A549 (cell line): ENCODE measurements at regions not wholly inside any gene's neighbourhood (a gene's known extent, or its start where the extent isn't known, plus 50 kb on each side); places are given as distances from the start of the nearest gene placed in this dataset.

ENCODE experiments used
- BHLHE40 ChIP-seq: IDR thresholded peaks from 2 replicates; pipeline ENCODE4 v1.6.1; 2012; ENCODE audit warnings: low read depth, low read length, inconsistent platforms
- EHF ChIP-seq: fragments of 250-450 bp; sonication (Bioruptor Pico); IDR thresholded peaks from 2 replicates; pipeline ENCODE4 v1.5.0; 2020; ENCODE audit warnings: mild to moderate bottlenecking
- EP300 ChIP-seq, 2 experiments: fragments of >200 bp; sonication (Bioruptor Twin); formaldehyde crosslinking; IDR thresholded peaks; 2 replicates in 1 of 2; 3 replicates in 1 of 2; pipeline ENCODE4 v1.6.1; 2016 to 2017
- HDAC2 ChIP-seq: fragments of 200-600 bp; sonication (generic); IDR thresholded peaks from 2 replicates; pipeline ENCODE4 v1.6.1; 2016
- MAFK ChIP-seq: fragments of 450-650 bp; IDR thresholded peaks from 2 replicates; pipeline ENCODE4 v1.6.1; 2014; ENCODE audit not compliant: partially characterized antibody
- POLR2A ChIP-seq: IDR thresholded peaks from 2 replicates; pipeline ENCODE4 v1.6.1; 2012; ENCODE audit warnings: mild to moderate bottlenecking, low read length
- RAD21 ChIP-seq, 2 experiments: fragments of >200 bp in 1 of 2; sonication (Bioruptor Twin) in 1 of 2; formaldehyde crosslinking in 1 of 2; IDR thresholded peaks in 1 of 2; conservative IDR thresholded peaks in 1 of 2; 2 replicates in 1 of 2; 3 replicates in 1 of 2; pipeline ENCODE4 v1.6.1; 2012 to 2018; ENCODE audit warnings: inconsistent platforms in 1 of 2
- ZC3H11A ChIP-seq: fragments of 450-650 bp; IDR thresholded peaks from 2 replicates; pipeline ENCODE4 v1.6.1; 2014; ENCODE audit warnings: antibody characterized with exemption, mild to moderate bottlenecking
- TF ChIP-seq, protein P1 (sequence below): fragments of >200 bp; sonication (Bioruptor Twin); formaldehyde crosslinking; IDR thresholded peaks from 3 replicates; pipeline ENCODE4 v1.5.1; 2016
- TF ChIP-seq, protein P2 (sequence below): fragments of 200-600 bp; sonication (generic); IDR thresholded peaks from 2 replicates; pipeline ENCODE4 v1.6.1; 2016; ENCODE audit warnings: antibody characterized with exemption, mild to moderate bottlenecking, moderate library complexity

DNA sequence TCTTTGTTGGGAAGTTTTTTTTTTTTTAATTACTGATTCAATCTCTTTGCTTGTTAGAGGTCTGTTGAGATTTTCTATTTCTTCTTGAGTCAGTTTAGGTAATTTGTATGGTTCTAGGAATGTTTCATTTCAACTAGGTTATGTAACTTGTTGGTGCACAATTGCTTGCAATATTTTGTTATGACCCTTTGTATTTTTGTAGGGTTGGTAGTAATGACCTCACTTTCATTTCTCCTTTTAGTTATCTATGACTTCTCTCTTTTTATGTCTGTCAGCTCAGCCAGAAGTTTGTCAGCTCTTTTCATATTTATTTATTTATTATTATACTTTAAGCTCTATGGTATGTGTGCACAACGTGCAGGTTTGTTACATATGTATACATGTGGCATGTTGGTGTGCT lies 51.1 kb upstream of the SLC24A3 start:
- TF ChIP-seq, protein P1, sequence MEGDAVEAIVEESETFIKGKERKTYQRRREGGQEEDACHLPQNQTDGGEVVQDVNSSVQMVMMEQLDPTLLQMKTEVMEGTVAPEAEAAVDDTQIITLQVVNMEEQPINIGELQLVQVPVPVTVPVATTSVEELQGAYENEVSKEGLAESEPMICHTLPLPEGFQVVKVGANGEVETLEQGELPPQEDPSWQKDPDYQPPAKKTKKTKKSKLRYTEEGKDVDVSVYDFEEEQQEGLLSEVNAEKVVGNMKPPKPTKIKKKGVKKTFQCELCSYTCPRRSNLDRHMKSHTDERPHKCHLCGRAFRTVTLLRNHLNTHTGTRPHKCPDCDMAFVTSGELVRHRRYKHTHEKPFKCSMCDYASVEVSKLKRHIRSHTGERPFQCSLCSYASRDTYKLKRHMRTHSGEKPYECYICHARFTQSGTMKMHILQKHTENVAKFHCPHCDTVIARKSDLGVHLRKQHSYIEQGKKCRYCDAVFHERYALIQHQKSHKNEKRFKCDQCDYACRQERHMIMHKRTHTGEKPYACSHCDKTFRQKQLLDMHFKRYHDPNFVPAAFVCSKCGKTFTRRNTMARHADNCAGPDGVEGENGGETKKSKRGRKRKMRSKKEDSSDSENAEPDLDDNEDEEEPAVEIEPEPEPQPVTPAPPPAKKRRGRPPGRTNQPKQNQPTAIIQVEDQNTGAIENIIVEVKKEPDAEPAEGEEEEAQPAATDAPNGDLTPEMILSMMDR: no peak
- TF ChIP-seq EP300 (IDR thresholded peaks at IDR 0.05) (no peak), POLR2A (no peak), ZC3H11A (no peak), EHF (CRISPR knock-in tag) (no peak), RAD21 (conservative IDR thresholded peaks at IDR 0.05 in 1 of 2, IDR thresholded peaks at IDR 0.05 in 1 of 2) (no peak), BHLHE40 (no peak), HDAC2 (no peak), MAFK (no peak)
- TF ChIP-seq, protein P2, sequence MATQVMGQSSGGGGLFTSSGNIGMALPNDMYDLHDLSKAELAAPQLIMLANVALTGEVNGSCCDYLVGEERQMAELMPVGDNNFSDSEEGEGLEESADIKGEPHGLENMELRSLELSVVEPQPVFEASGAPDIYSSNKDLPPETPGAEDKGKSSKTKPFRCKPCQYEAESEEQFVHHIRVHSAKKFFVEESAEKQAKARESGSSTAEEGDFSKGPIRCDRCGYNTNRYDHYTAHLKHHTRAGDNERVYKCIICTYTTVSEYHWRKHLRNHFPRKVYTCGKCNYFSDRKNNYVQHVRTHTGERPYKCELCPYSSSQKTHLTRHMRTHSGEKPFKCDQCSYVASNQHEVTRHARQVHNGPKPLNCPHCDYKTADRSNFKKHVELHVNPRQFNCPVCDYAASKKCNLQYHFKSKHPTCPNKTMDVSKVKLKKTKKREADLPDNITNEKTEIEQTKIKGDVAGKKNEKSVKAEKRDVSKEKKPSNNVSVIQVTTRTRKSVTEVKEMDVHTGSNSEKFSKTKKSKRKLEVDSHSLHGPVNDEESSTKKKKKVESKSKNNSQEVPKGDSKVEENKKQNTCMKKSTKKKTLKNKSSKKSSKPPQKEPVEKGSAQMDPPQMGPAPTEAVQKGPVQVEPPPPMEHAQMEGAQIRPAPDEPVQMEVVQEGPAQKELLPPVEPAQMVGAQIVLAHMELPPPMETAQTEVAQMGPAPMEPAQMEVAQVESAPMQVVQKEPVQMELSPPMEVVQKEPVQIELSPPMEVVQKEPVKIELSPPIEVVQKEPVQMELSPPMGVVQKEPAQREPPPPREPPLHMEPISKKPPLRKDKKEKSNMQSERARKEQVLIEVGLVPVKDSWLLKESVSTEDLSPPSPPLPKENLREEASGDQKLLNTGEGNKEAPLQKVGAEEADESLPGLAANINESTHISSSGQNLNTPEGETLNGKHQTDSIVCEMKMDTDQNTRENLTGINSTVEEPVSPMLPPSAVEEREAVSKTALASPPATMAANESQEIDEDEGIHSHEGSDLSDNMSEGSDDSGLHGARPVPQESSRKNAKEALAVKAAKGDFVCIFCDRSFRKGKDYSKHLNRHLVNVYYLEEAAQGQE: no peak
